Naive thymus-derived CD8-positive, alpha-beta T cell (primary cell): ENCODE measurements at regions not wholly inside any gene's neighbourhood (a gene's known extent, or its start where the extent isn't known, plus 50 kb on each side); places are given as distances from the start of the nearest gene placed in this dataset.

Source experiments
- ATAC-seq, 2 donors: fragments of 150-1000 bp; cut with Tn5 transposase in 1 of 2; sonication (Bioruptor Pico), chemical (Tn5 transposase) in 1 of 2; 1 replicate in 1 of 2; 2 replicates in 1 of 2; pipeline ENCODE4 v1.10.0; 2021; ENCODE audit warnings: mild to moderate bottlenecking in 2 of 2, moderate library complexity in 2 of 2
- POLR2A ChIA-PET: fragments of 350-600 bp; sonication (Branson Sonifier 250); formaldehyde crosslinking; loops from one replicate; lab custom pipeline; 2021; ENCODE audit warnings: antibody characterized with exemption; lab: Charles Lee
- DNase-seq, 10 donors: peaks; one replicate each; pipeline versions ENCODE4 v3.0.0 to v3.0.0-alpha.2; 2020 to 2022
- H3K27ac Mint-ChIP-seq, 10 donors: one replicate each; pipeline ENCODE4 v1.8.0; 2020 to 2022; ENCODE audit warnings: mild to moderate bottlenecking in 10 of 10, mixed read lengths in 10 of 10, moderate library complexity in 4 of 10, inconsistent platforms in 1 of 10
- H3K27me3 Mint-ChIP-seq, 5 donors: one replicate each; pipeline ENCODE4 v1.8.0; 2021 to 2022; ENCODE audit warnings: mixed read lengths in 5 of 5
- H3K36me3 Mint-ChIP-seq, 3 donors: one replicate each; pipeline ENCODE4 v1.8.0; 2020 to 2022; ENCODE audit warnings: mixed read lengths in 3 of 3, mild to moderate bottlenecking in 2 of 3, inconsistent platforms in 1 of 3
- H3K4me1 Mint-ChIP-seq, 4 donors: one replicate each; pipeline ENCODE4 v1.8.0; 2021 to 2022; ENCODE audit warnings: mixed read lengths in 4 of 4
- H3K4me3 Mint-ChIP-seq, 10 donors: one replicate each; pipeline ENCODE4 v1.8.0; 2020 to 2022; ENCODE audit warnings: mild to moderate bottlenecking in 10 of 10, mixed read lengths in 10 of 10, moderate library complexity in 6 of 10, inconsistent platforms in 1 of 10
- H3K9me3 Mint-ChIP-seq, 9 donors: one replicate each; pipeline ENCODE4 v1.8.0; 2020 to 2022; ENCODE audit warnings: mixed read lengths in 9 of 9, mild to moderate bottlenecking in 3 of 9, inconsistent platforms in 1 of 9, moderate library complexity in 1 of 9

- H3K4me1 Mint-ChIP-seq = no peaks in the 10 kb centered on the region
- peaks cover 0 to 4% (median 0%) of the 10 kb centered on the region in 5 donors for H3K27me3 Mint-ChIP-seq
- DNase-seq (no peak), ATAC-seq (no peak)
- POLR2A ChIA-PET = no interaction called here
- peaks cover 0 to 35% (median 7%) of the 10 kb centered on the region in 9 donors for H3K9me3 Mint-ChIP-seq
- H3K27ac Mint-ChIP-seq = no peak overlapping the region
- no peaks in the 10 kb centered on the region for H3K36me3 Mint-ChIP-seq
- H3K4me3 Mint-ChIP-seq = no peak overlapping the region
Measured at GRCh38 chr7:46723742-46724141, 802.7 kb upstream of the IGFBP3 start.

DNA sequence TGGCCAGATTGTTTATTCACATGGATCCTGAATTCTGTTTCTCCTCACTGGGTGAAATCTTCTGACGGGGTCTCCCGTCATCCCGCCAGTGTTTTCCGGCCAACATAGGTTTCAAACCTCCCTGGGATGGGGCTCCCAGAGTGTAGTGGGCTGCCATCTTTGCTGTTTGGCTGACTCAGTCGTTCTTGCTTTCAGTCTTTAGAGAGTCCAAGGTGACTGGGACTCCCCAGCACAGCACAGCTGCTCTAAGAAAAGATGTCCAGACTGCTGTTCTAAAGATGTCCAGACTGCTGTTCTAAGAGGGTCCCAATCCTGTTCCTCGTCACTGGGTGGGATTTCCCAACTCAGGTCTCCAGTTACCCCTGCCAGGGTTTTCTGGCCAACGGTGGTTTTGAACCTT, 801.9 kb upstream of the IGFBP3 start:
- Mint-ChIP-seq H3K9me3 (peaks cover 0 to 35% (median 7%) of the 10 kb centered on the region in 9 donors), H3K27me3 (peaks cover 0 to 4% (median 0%) of the 10 kb centered on the region in 5 donors), H3K27ac (no peak overlapping the region), H3K4me3 (no peak overlapping the region), H3K36me3 (no peaks in the 10 kb centered on the region), H3K4me1 (no peaks in the 10 kb centered on the region)
- ATAC-seq (no peak), DNase-seq (no peak)
- POLR2A ChIA-PET = no interaction called here

DNA sequence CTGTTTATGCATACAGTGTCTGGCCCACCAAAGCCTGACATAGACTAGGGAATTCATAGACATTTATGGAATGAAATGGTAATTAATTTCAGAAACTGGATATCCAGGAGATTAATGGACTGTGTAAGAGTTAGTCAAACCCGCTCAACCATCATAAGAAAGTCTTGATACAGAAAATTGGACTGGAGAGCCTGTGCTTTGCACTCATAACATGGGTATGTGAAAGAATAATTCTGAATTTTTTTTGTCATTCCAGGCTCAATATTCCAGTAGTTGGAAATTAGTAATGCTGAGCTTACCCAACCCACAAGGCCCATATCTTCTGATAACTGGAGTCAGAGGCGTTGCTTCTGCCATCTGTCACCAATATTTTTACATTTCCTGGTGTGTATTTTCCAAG, 799.7 kb upstream of the IGFBP3 start:
- H3K9me3 Mint-ChIP-seq = peaks cover 0 to 23% (median 4%) of the 10 kb centered on the region in 9 donors
- H3K27me3 Mint-ChIP-seq = peaks cover 0 to 3% (median 0%) of the 10 kb centered on the region in 5 donors
- DNase-seq = no peak
- no peaks in the 10 kb centered on the region for H3K36me3 Mint-ChIP-seq
- no peaks in the 10 kb centered on the region for H3K4me1 Mint-ChIP-seq
- POLR2A ChIA-PET = no interaction called here
- ATAC-seq = no peak
- H3K27ac Mint-ChIP-seq = no peak overlapping the region
- no peak overlapping the region for H3K4me3 Mint-ChIP-seq

DNA sequence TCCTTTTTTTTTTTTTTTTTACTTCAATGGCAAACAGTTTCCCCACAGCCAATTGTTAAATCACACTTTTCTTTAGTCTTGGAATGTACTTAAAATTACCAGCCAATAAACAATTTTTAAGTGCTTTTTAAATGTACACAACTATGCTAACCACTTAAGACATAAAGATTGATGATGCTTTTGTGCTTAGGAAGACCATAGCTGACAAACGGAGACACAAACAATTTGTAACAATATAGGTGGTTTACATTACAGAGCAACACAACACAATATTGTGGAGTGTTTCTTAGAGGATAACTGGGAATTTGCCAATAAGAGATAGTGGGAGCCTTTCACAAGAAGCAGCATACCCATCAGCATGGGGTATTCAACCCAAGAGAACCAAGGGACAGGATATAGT, 798.5 kb upstream of the IGFBP3 start:
- H3K9me3 Mint-ChIP-seq = peaks cover 0 to 13% (median 2%) of the 10 kb centered on the region in 9 donors
- H3K36me3 Mint-ChIP-seq = no peaks in the 10 kb centered on the region
- POLR2A ChIA-PET = no interaction called here
- ATAC-seq (no peak), DNase-seq (no peak)
- no peak overlapping the region for H3K27ac Mint-ChIP-seq
- H3K4me1 Mint-ChIP-seq = no peaks in the 10 kb centered on the region
- H3K4me3 Mint-ChIP-seq = no peak overlapping the region
- no peaks in the 10 kb centered on the region for H3K27me3 Mint-ChIP-seq

- H3K4me1 Mint-ChIP-seq = no peaks in the 10 kb centered on the region
- peaks cover 0 to 10% (median 0%) of the 10 kb centered on the region in 9 donors for H3K9me3 Mint-ChIP-seq
- no peak overlapping the region for H3K27ac Mint-ChIP-seq
- DNase-seq (no peak), ATAC-seq (no peak)
- no peak overlapping the region for H3K4me3 Mint-ChIP-seq
- H3K36me3 Mint-ChIP-seq = no peaks in the 10 kb centered on the region
- H3K27me3 Mint-ChIP-seq = no peaks in the 10 kb centered on the region
- POLR2A ChIA-PET = no interaction called here
Measured at GRCh38 chr7:46716926-46717325, 795.9 kb upstream of the IGFBP3 start.

DNA sequence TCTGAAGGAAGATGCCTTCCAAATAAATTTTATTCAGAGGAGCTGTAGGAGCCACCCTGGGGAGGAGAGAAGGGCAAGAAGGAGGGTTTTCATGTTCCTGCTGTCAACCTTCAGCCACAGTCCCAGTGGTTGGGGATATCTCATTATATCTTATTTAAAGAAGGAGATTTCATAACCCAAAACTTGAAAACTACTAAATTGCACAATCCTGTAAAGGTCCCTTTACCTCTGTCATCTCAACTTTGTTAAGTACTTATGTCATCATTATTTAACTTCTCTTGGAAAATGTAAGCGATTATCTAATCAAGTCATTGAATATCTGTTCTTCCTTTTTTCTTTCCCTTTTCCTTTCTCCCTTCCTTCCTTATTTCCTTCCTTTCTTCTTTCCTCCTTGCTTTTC, 794.5 kb upstream of the IGFBP3 start:
- Mint-ChIP-seq H3K27ac (no peak overlapping the region), H3K27me3 (no peaks in the 10 kb centered on the region), H3K36me3 (no peaks in the 10 kb centered on the region), H3K4me3 (no peak overlapping the region), H3K9me3 (peaks cover 0 to 10% (median 0%) of the 10 kb centered on the region in 9 donors), H3K4me1 (no peaks in the 10 kb centered on the region)
- POLR2A ChIA-PET = no interaction called here
- DNase-seq (no peak), ATAC-seq (no peak)

DNA sequence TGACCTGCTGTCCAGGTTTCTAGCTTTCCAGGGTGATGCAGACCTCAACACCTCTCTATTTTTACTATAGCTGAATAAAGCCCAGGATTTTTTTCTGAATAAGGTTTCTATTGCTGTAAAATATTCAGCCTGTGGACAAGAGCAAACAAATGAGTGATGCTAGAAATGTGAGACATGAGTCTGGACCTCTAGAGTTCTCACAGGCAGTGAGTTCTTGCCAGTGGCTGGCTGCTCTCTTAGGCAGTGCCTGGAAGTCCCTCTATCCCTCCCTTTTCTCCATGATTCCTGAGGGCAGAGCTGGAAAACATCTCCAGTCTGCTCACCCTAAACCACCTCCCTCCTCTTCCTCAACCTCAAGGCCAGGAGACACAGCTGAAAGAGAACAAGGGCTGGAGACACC, 793.8 kb upstream of the IGFBP3 start:
- Mint-ChIP-seq H3K4me3 (no peak overlapping the region), H3K27ac (no peak overlapping the region), H3K27me3 (no peaks in the 10 kb centered on the region), H3K36me3 (no peaks in the 10 kb centered on the region), H3K9me3 (peaks cover 0 to 10% (median 0%) of the 10 kb centered on the region in 9 donors), H3K4me1 (no peaks in the 10 kb centered on the region)
- POLR2A ChIA-PET = no interaction called here
- no peak for DNase-seq
- ATAC-seq = no peak

DNA sequence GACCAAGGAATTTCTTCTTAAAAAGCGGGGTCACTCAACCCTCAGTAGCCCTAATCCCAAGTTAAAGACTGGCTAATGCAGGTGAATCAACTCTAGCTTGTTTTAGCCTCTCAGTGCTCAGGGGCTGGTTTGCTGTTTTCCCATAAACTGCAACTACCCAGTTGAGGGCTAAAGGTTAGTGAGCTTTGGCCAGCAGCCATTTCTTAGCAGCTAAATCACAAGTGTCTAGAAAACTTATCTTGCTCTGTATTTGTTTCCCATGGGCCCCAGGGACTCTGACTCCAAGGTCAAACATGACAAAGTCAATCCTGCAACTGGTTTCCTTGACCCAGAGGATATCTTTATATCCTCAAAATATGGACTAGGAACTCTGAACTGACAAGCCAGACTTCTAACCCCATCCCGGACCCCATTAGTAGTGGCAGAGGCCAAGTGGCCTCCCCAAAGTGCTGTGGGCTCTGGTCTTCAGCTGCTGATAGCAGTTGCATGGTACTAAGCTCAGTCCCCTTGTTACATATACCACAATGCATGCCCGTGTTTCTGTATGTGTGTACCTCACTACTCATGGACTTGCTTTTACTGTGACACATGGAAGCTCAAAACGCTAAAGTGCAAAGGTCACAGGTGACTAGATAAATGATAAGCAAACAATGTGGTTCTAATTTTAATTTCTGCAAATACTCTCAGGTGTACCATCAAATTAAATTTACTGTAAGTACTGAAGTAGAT, 793.0 kb upstream of the IGFBP3 start:
- Mint-ChIP-seq H3K9me3 (peaks cover 0 to 10% (median 0%) of the 10 kb centered on the region in 9 donors), H3K27me3 (no peaks in the 10 kb centered on the region), H3K36me3 (no peaks in the 10 kb centered on the region), H3K27ac (no peak overlapping the region), H3K4me3 (no peak overlapping the region), H3K4me1 (no peaks in the 10 kb centered on the region)
- ATAC-seq (no peak), DNase-seq (no peak)
- POLR2A ChIA-PET = no interaction called here

DNA sequence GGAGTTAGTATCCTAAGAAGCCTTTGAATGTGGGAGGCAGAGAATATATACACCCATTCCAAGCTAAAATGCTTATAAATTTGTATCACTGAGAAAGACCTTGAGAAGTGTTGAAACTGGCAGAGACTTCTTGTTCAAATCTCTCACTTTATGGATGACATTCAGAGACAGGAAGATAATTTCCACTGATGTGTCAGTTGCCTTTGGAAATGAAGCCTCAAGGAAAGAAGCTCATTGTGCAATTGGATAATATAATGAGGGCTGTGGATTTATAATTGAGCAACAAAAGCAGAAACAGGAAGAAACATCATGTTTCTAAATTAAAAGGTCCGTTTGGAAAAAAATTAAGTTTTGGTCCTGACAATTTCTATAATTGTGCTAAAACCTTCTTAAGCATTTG, 789.9 kb upstream of the IGFBP3 start:
- Mint-ChIP-seq H3K4me1 (no peaks in the 10 kb centered on the region), H3K9me3 (peaks cover 0 to 10% (median 0%) of the 10 kb centered on the region in 9 donors), H3K36me3 (no peaks in the 10 kb centered on the region), H3K4me3 (no peak overlapping the region), H3K27ac (no peak overlapping the region), H3K27me3 (no peaks in the 10 kb centered on the region)
- POLR2A ChIA-PET = no interaction called here
- ATAC-seq (no peak), DNase-seq (no peak)

GRCh38 chr7:46707973-46708372, 786.9 kb upstream of the IGFBP3 start:
- H3K36me3 Mint-ChIP-seq = no peaks in the 10 kb centered on the region
- H3K4me1 Mint-ChIP-seq = no peaks in the 10 kb centered on the region
- peaks cover 0 to 4% (median 0%) of the 10 kb centered on the region in 5 donors for H3K27me3 Mint-ChIP-seq
- no peak for DNase-seq
- H3K27ac Mint-ChIP-seq = no peak overlapping the region
- no peak overlapping the region for H3K4me3 Mint-ChIP-seq
- peaks cover 0 to 10% (median 3%) of the 10 kb centered on the region in 9 donors for H3K9me3 Mint-ChIP-seq
- no peak for ATAC-seq
- POLR2A ChIA-PET = no interaction called here

- DNase-seq (no peak), ATAC-seq (no peak)
- Mint-ChIP-seq H3K36me3 (no peaks in the 10 kb centered on the region), H3K27me3 (peaks cover 0 to 5% (median 0%) of the 10 kb centered on the region in 5 donors), H3K4me1 (no peaks in the 10 kb centered on the region), H3K4me3 (no peak overlapping the region), H3K9me3 (peaks cover 0 to 9% (median 4%) of the 10 kb centered on the region in 9 donors), H3K27ac (no peak overlapping the region)
- POLR2A ChIA-PET = no interaction called here
Measured at GRCh38 chr7:46705386-46706255, 784.5 kb upstream of the IGFBP3 start.

DNA sequence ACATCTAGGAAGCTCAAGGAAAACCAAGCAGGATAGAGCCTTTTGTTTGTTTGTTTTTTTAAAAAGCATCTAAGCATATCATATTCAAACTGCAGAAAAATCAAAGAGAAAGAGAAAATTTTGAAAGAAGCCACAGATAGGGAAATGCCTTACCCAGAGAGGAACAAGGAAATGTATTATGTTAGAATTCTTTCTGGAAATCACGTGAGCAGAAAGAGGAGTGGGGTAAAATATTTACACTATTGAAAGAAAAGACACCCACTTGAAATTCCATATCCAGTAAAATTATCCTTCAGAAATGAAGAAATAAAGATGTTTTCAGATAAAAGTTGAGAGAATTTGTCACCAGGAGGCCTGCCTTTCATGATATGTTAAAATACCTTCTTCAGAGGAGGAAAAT, 775.7 kb upstream of the IGFBP3 start:
- POLR2A ChIA-PET = no interaction called here
- no peaks in the 10 kb centered on the region for H3K36me3 Mint-ChIP-seq
- DNase-seq = no peak
- no peaks in the 10 kb centered on the region for H3K27me3 Mint-ChIP-seq
- peaks cover under 1 to 36% (median 9%) of the 10 kb centered on the region in 9 donors for H3K9me3 Mint-ChIP-seq
- H3K27ac Mint-ChIP-seq = no peak overlapping the region
- H3K4me3 Mint-ChIP-seq = no peak overlapping the region
- no peak for ATAC-seq
- H3K4me1 Mint-ChIP-seq = no peaks in the 10 kb centered on the region

DNA sequence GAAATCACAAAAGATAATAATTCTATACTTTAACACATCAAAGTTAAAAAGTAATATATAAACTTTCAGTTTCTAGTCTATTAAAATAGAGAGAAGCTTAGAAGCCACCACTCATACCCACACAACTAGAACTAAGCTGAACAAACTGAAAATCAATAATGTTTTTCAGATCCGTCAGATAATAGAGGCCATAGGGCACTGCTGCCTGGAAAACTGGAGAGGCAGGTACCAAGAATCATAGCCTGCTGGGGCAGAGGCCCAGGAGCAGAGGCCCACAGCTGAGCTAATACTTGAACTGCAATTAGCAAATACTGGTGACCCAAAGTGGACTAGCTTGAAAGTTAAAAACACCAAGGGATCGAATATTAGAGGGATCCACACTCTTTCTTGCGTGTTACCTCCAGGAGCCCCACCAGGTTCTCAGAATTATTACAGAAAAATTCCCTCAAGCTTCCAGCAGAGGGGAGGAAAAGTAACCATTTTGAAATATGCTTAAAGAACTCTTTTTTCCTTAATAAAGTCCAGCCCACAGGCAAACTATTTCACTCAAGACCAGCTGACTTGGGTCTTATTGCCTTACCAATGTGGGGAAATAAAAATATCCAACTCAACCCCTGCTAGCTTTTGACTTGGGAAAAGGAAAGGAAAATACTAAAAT, 774.1 kb upstream of the IGFBP3 start:
- POLR2A ChIA-PET = no interaction called here
- ATAC-seq (no peak), DNase-seq (no peak)
- no peaks in the 10 kb centered on the region for H3K4me1 Mint-ChIP-seq
- H3K9me3 Mint-ChIP-seq = peaks cover 2 to 31% (median 6%) of the 10 kb centered on the region in 9 donors
- H3K27me3 Mint-ChIP-seq = no peaks in the 10 kb centered on the region
- no peak overlapping the region for H3K27ac Mint-ChIP-seq
- no peaks in the 10 kb centered on the region for H3K36me3 Mint-ChIP-seq
- H3K4me3 Mint-ChIP-seq = no peak overlapping the region
